CD4-positive, alpha-beta T cell treated with Interleukin-15 for 4 hours (primary cell): ENCODE measurements at regions not wholly inside any gene's neighbourhood (a gene's known extent, or its start where the extent isn't known, plus 50 kb on each side); places are given as distances from the start of the nearest gene placed in this dataset.
"Not testable (repeated sequence)": the region's sequence is repeated elsewhere in the genome, so short reads cannot be mapped to it uniquely, and the experiment has no call there.

Experiments used
- DNase-seq: peaks from one replicate; pipeline ENCODE4 v3.0.0-alpha.2; 2020; ENCODE audit warnings: low spot score

GRCh38 chr6:14462135-14462534 is 344.6 kb downstream of the CD83 start:
- no peak for DNase-seq

- no peak for DNase-seq
Measured at GRCh38 chr6:14462566-14462965, 345.0 kb downstream of the CD83 start.

- DNase-seq, result no peak
Measured at GRCh38 chr6:14463110-14463509, 345.5 kb downstream of the CD83 start.

GRCh38 chr6:14464055-14464454 is 346.5 kb downstream of the CD83 start:
- no peak for DNase-seq

- no peak for DNase-seq
Measured at GRCh38 chr6:14464716-14465115, 347.1 kb downstream of the CD83 start.

GRCh38 chr6:14466278-14466677 is 348.7 kb downstream of the CD83 start:
- no peak for DNase-seq

GRCh38 chr6:14467591-14467990 is 350.0 kb downstream of the CD83 start:
- DNase-seq, result no peak

- no peak for DNase-seq
Measured at GRCh38 chr6:14468647-14469321, 351.2 kb downstream of the CD83 start.

- DNase-seq, result no peak
Measured at GRCh38 chr6:14470101-14470500, 352.5 kb downstream of the CD83 start.

- no peak for DNase-seq
Measured at GRCh38 chr6:14470671-14471070, 353.1 kb downstream of the CD83 start.

GRCh38 chr6:14472255-14472985 is 354.8 kb downstream of the CD83 start:
- DNase-seq, result no peak

GRCh38 chr6:14472986-14473337 is 355.4 kb downstream of the CD83 start:
- no peak for DNase-seq

- DNase-seq, result no peak
Measured at GRCh38 chr6:14474816-14475215, 357.2 kb downstream of the CD83 start.

GRCh38 chr6:14475306-14475705 is 357.7 kb downstream of the CD83 start:
- DNase-seq, result no peak

- no peak for DNase-seq
Measured at GRCh38 chr6:14476793-14477531, 359.4 kb downstream of the CD83 start.

- no peak for DNase-seq
Measured at GRCh38 chr6:14477559-14477958, 360.0 kb downstream of the CD83 start.

- no peak for DNase-seq
Measured at GRCh38 chr6:14478381-14479225, 361.0 kb downstream of the CD83 start.

GRCh38 chr6:14481946-14482345 is 364.4 kb downstream of the CD83 start:
- DNase-seq, result not testable (repeated sequence)

- no peak for DNase-seq
Measured at GRCh38 chr6:14487625-14488024, 370.1 kb downstream of the CD83 start.

- no peak for DNase-seq
Measured at GRCh38 chr6:14488180-14488579, 370.6 kb downstream of the CD83 start.

GRCh38 chr6:14489445-14489844 is 371.9 kb downstream of the CD83 start:
- DNase-seq, result no peak

GRCh38 chr6:14498748-14499147 is 381.2 kb downstream of the CD83 start:
- no peak for DNase-seq
